H1 (cell line): ENCODE measurements at regions not wholly inside any gene's neighbourhood (a gene's known extent, or its start where the extent isn't known, plus 50 kb on each side); places are given as distances from the start of the nearest gene placed in this dataset.

ENCODE experiments used
- FOSL1 ChIP-seq: IDR thresholded peaks from 2 replicates; pipeline ENCODE4 v1.6.1; 2011; ENCODE audit warnings: mild to moderate bottlenecking, low read depth, low read length, moderate library complexity; ENCODE audit not compliant: insufficient read depth
- KDM4A ChIP-seq: IDR thresholded peaks from one replicate; pipeline ENCODE4 v1.7.1; 2012; ENCODE audit warnings: low read depth, mild to moderate bottlenecking, moderate library complexity, low read length, inconsistent platforms; ENCODE audit not compliant: severe bottlenecking
- RBBP5 ChIP-seq: IDR thresholded peaks from 2 replicates; pipeline ENCODE4 v1.7.1; 2012; ENCODE audit warnings: low read depth, mild to moderate bottlenecking, inconsistent platforms, low read length, moderate library complexity, borderline replicate concordance
- RFX5 ChIP-seq: IDR thresholded peaks from 2 replicates; pipeline ENCODE4 v1.6.1; 2011; ENCODE audit warnings: low read depth, low read length, improper control_type of control experiment, borderline replicate concordance

DNA sequence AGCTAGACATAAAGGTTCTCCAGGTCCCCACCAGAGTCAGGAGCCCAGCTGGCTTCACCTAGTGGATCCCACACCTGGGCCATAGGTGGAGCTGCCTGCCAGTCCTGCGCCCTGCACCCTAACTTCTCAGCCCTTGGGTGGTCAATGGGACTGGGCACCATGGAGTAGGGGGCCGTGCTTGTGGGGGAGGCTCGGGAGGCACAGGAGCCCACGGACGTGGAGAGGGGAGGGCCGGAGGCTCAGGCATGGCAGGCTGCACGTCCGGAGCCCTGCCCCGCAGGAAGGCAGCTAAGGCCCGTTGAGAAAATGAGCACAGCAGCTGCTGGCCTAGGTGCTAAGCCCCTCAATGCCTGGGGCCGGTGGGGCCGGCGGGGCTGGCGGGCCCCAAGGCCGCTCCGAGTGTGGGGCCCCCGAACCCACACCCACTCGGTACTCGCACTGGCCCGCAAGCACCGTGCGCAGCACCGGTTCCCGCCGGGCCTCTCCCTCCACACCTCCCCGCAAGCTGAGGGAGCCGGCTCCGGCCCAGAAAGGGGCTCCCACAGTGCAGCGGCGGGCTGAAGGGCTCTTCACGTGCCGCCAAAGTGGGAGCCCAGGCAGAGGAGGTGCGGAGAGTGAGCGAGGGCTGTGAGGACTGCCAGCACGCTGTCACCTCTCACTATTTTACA lies 291.1 kb downstream of the KLHL4 start (continued):
- TF ChIP-seq RFX5 (no peak), RBBP5 (no peak), KDM4A (no peak), FOSL1 (no peak)
- TF ChIP-seq, all 59 proteins: peak for 0
